Stimulated activated naive CD8-positive, alpha-beta T cell treated with anti-CD3 and anti-CD28 coated beads, Interleukin-15, Interleukin-2, amounts not matched to agents 100 U/mL and 50 U/mL, for 24 hours (primary cell): ENCODE measurements at regions not wholly inside any gene's neighbourhood (a gene's known extent, or its start where the extent isn't known, plus 50 kb on each side); places are given as distances from the start of the nearest gene placed in this dataset.

Source experiments
- ATAC-seq: fragments of 150-1000 bp; cut with Tn5 transposase; one replicate; pipeline ENCODE4 v1.10.0; 2021
- DNase-seq: peaks from one replicate; pipeline ENCODE4 v3.0.0; 2021

GRCh38 chr6:98142839-98143238 lies 691.5 kb upstream of the POU3F2 start:
- DNase-seq = no peak
- no peak for ATAC-seq

DNA sequence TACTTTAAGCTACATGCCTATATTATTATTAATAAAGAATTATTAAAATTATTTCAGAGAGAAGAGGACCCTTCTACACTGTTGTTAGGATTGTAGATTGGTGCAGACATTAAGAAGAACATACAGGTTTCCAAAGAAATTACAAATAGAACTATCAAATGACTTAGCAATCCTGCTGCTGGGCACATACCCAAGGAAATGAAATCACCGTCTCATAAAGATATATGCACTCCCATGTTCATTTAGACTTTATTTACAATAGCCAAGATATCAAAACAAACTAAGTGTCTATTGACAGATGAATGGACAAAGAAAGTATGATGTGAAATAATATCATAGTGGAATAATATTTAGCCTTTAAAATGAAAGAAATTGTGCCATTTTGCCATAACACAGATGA lies 687.7 kb upstream of the POU3F2 start:
- DNase-seq (no peak), ATAC-seq (no peak)

DNA sequence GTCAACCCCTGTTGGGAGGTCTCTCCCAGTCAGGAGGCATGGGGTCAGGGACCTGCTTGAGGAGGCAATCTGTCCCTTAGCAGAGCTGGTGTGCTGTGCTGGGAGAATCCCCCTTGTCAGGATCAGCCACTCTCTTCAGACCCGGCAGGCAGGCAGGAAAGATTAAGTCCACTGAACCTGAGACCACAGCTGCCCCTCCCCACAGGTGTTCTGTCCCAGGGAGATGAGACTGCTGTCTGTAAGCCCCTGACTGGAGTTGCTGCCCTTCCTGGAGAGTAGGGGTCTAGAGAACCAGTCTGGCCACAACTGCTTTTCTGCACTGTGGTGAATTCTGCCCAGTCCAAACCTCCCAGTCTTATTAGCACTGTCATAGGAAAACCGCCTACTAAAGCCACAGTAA lies 677.8 kb upstream of the POU3F2 start:
- ATAC-seq = no peak
- no peak for DNase-seq

DNA sequence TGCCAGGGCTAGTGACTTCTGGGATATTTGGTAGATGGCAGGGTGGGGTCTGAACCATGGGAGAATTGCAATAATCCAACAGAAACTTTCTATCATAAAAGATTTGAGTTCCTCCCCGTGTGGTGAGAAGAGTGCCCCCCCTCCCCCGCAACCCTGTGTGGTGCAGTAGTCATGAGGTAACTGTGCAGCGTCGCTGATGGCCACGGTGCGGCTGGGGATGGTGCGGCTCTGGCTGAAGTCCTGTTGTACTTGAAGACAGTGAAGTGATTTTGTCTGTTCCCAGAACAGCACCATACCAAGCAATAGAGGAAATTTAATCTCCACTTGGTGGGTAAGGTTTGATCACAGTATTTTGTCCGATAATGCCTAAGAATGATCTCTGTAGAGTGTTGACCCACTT lies 654.8 kb upstream of the POU3F2 start:
- no peak for ATAC-seq
- no peak for DNase-seq

- ATAC-seq (no peak), DNase-seq (no peak)
These were observed 634.3 kb upstream of the POU3F2 start for GRCh38 chr6:98200084-98200483.

- ATAC-seq = no peak
- no peak for DNase-seq
These were observed 631.1 kb upstream of the POU3F2 start for GRCh38 chr6:98203170-98203806.

DNA sequence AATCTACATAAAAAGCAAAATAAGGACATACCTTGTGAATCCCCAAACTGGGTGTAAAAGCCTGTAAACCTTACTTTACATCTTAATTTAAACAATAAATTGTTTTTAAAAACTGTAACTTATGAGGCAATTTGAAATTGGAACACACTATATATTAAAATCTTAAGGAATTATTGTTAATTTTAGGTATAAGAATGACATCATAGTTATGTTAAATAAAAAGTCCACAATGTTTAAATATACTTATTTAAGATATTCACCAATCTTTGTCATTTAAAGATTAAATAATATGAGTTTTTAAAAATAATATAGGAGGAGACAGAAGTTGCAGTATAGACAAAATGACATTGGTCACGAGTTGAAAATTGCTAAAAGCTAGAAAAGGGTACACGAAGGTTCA lies 621.9 kb upstream of the POU3F2 start:
- DNase-seq = no peak
- no peak for ATAC-seq

GRCh38 chr6:98215531-98215930 lies 618.8 kb upstream of the POU3F2 start:
- DNase-seq (no peak), ATAC-seq (no peak)

DNA sequence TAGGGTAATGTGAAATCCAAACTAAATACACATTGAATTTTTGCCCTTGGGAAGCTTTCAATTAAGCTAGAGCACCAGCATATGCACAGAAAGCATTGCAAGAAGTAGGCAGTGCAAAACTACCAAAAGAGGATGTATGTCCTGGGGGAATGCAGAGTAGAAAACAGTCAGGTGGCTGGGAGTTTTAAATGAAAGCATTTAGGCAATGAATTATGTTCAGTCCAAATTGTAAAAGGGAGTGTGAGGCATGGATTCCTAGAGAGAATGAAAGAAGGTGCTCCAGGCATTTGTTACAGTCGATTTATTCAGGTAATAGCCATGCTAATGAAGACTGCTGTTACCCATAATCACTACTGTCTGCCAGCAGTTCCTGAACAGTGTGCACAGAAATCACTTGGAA lies 604.1 kb upstream of the POU3F2 start:
- DNase-seq = no peak
- no peak for ATAC-seq

GRCh38 chr6:98239057-98239456 lies 595.3 kb upstream of the POU3F2 start:
- ATAC-seq (no peak), DNase-seq (no peak)

DNA sequence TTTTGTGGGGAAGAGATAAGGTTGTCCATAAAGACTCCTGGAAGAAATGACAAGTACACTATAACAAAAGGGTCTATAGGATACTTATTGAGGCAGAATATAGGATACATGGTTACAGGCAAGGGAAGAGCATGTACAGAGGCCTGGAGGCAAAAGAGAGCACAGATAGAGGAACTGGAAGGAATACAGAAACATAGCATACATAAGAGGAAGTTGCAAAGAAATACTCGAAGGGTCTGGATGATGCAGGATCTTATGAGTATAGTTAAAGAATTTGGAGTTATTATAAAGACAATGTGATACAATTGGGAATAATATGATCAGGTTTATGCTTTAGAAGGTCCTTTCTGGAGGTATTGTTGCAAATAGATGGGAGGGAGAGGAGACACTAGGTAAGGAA lies 592.7 kb upstream of the POU3F2 start:
- DNase-seq (no peak), ATAC-seq (no peak)

- ATAC-seq (no peak), DNase-seq (no peak)
These were observed 579.8 kb upstream of the POU3F2 start for GRCh38 chr6:98254624-98255023.

DNA sequence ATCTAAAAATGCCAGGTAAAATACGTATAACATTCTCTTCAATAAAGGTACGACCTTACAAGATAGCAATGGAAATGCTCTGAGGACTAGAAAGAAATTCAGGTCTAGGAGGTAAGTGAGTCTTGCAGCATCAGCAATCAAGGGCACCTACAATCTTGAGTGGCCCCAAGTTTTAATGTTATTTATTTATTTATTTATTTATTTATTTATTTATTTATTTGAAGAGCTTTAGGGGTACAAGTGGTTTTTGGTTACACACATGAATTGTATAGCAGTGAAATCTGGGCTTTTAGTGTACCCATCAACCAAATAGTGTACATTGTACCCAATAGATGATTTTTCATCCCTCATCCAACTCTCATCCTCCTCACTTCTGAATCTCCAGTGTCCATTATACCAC lies 574.0 kb upstream of the POU3F2 start:
- DNase-seq = no peak
- no peak for ATAC-seq

DNA sequence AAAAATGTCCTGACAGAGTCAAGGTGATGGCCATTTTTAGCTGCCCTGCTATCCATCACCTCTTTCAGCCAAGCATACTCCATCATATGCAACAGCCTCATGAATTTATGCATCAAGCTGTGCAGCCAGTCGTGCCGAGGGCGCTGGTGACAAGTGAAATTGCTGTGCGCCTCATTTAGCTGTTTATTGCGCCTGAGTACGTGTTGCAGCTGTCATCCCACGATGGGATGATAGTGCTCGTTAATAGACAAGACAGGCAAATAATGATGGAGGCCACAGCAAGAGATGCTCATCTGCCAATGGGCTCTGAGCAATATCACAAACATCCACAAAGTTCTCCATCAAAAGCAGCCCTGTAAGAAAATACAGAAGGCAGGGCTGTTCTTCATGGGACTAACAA lies 562.3 kb upstream of the POU3F2 start:
- ATAC-seq (no peak), DNase-seq (no peak)

GRCh38 chr6:98274691-98275090 lies 559.7 kb upstream of the POU3F2 start:
- no peak for ATAC-seq

DNA sequence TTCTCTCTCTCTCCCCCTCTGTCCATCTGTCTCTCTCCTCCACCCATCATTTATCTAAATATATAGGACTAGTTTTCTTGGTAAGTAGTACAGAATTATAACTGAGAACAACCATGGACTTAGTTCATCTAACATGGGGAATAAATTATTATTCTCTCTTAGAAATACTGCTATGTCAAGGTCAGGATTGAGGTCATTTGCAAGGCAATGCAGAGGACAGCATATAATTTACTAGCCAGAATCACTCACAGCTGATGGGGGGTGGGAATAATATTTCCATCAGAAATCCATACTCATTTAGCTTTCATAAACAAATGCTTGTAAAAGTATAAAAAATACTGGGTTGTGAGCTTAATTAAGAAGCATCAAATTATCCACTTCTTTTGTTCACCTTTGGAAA lies 553.9 kb upstream of the POU3F2 start:
- ATAC-seq = no peak
- no peak for DNase-seq

More at GRCh38 chr6:98274691-98275090, 559.7 kb upstream of the POU3F2 start:
- DNase-seq = no peak

DNA sequence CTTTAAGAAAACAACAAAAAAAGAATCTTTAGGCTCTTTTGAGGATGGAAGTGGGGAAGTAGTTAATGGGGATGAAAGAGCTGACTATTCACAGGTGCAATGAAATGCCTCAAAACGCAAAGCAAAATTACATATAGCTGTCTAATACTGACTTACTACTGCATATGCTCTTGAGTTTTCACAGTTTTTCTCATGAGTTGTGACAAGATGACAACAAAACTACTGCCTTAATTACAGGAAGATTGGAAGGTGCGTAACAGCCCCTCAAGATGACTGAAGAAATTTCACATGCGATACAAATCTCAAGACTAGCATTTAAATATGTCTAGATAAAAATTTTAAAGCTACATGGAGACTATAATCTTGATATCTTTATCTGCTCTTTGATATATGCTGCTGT lies 547.8 kb upstream of the POU3F2 start:
- DNase-seq (no peak), ATAC-seq (no peak)

GRCh38 chr6:98287876-98288275 lies 546.5 kb upstream of the POU3F2 start:
- ATAC-seq = no peak
- no peak for DNase-seq

DNA sequence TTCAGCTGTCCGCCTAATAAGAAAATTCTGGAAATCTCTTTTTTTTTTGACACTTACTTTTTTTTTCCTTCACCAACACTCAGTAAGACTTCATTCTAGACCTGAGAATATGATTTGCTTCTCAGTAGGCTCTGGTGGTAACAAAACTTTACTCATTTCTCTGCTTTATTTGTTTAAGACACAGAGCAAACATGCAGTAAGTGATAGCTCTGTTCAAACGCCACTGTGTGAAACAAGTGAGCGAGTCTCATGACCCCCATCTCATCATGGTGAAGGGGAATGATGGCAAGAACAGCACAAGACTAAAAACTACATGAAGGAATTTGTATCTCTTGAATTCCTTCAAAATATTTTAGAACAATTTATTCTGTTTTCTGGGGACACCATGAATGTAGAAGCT lies 541.6 kb upstream of the POU3F2 start:
- DNase-seq (no peak), ATAC-seq (no peak)

DNA sequence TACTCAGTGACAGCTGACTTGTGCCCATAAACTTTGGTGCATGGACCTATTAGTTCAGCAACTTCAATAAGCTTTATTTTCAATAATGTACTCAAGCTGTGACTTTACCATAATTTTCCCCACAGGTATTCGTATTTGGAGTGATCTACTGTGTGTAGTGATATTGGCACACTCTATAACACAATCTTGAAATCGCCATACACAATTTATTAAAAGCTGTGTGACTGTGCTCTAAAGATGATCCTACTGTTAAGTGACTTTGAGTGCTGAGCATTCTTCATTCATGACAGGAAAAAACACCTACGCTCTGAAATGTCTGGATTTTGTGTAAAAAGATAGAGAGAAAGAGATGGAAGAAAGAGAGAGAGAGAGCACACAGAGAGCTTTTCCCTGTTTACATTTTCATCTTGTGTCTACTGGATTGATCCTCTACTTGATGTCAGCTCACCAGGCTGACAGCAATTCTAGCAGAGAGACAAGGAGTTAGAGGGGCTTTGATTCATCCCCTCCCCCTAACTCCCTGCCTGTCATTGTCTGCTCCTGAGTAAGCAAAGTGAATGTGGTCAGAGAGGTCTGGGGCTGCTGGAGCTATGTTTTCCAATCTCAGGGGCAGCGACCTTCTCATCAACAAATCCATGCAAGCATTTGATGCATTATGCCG lies 538.7 kb upstream of the POU3F2 start:
- ATAC-seq = no peak

GRCh38 chr6:98308564-98308963 lies 525.8 kb upstream of the POU3F2 start:
- ATAC-seq (no peak), DNase-seq (no peak)

More for the DNA sequence above, 538.7 kb upstream of the POU3F2 start:
- DNase-seq = no peak

DNA sequence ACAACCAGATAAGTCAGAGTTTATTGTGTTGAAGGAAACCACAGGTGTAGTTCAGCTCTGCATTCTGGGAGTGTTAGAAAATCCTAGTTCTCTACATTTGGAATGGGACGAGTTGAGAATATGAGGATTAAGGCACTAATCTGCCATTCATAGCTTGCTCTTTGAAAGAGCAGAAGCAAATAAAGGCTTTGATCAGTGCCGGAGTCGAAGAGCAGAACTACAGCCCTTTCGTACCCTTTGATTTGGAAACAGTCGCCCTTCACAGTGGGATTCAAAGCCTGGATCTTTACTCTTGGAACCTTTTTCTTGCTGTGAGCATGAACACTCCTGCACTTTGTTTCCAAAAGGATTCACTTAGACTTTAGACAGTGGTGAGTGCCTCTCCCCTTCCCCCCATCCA lies 523.9 kb upstream of the POU3F2 start:
- no peak for ATAC-seq
- DNase-seq = no peak

DNA sequence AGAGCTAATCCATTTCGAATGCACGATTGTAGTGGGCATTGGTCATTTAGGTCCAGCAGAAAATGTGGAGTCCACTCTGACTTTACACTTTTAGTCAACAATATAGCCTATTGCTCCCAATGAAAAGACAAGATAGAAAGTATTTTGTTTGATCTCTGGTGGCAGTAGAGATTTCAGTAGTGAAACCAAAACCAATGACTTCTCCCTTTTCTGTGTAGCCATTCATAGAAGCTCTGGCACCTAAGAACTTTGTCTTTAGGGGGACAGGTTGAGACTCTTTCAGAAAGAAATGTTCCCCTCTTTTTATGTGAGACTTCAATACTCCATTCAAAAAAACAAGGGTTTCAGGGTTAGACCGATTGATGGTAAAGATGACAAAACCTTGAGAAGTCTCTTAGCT lies 510.8 kb upstream of the POU3F2 start:
- no peak for ATAC-seq

DNA sequence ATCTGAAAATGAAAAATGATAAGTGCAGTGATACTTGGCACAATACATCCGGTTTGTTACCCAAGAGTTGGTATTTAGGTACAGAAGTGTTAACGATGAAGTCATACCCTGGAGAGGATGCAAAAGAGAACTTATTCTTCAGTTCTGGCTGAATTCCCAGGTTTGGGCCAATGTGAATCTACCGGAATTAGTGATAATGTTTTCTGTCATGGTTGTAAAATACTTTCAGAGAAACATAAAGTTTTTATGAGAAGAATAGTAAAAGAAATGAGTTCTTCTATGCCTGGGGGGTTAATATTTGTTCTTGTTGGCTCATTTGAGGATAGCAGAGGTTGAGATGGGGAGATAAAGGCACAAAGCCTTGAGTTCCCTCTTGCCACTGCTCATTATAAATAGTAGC lies 509.9 kb upstream of the POU3F2 start:
- ATAC-seq (no peak), DNase-seq (no peak)

More for the DNA sequence above, 510.8 kb upstream of the POU3F2 start:
- DNase-seq = no peak
